Renal cortex interstitium (tissue), 11 donors: ENCODE measurements at regions not wholly inside any gene's neighbourhood (a gene's known extent, or its start where the extent isn't known, plus 50 kb on each side); places are given as distances from the start of the nearest gene placed in this dataset.
"Not testable (repeated sequence)": the region's sequence is repeated elsewhere in the genome, so short reads cannot be mapped to it uniquely, and the experiment has no call there.

ENCODE experiments used
- DNase-seq, 11 donors: peaks; one replicate each; pipeline ENCODE4 v3.0.0-alpha.2; 2013; ENCODE audit warnings: low read depth in 9 of 11, low spot score in 4 of 11; ENCODE audit errors: extremely low read depth in 1 of 11

DNA sequence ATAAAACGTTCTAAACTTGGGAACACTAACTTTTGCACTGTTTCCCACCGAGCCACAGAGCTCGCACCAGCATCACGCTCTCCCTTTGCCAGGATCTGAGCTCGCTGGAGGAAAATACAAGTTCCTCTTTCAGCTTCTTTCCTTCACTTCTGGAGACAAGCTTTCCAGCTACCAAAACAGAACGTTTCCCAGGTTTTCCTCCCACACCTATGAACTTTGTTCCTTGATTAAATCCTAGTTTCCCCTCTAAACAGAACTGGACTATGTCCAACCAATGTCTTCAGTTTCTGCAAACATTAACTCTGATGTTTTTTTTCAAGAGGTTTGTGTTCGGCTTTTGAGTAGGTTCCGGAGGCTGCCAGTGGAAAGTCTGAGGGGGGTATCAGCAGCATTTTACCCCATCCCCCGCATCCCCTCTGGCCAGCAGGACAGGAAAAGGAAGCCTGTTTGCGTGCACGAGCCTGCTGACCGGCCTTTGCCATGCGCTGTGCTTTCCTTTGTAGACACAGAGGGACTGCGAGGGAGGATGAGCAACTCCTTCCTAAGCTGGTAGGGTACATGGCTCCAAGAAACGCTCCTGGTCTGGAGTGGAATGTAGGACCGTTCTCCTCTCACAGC is 135.5 kb downstream of the LY86 start:
- DNase-seq = peak in 7 of 11 donors; percentile 46 to 84 (median 64)

DNA sequence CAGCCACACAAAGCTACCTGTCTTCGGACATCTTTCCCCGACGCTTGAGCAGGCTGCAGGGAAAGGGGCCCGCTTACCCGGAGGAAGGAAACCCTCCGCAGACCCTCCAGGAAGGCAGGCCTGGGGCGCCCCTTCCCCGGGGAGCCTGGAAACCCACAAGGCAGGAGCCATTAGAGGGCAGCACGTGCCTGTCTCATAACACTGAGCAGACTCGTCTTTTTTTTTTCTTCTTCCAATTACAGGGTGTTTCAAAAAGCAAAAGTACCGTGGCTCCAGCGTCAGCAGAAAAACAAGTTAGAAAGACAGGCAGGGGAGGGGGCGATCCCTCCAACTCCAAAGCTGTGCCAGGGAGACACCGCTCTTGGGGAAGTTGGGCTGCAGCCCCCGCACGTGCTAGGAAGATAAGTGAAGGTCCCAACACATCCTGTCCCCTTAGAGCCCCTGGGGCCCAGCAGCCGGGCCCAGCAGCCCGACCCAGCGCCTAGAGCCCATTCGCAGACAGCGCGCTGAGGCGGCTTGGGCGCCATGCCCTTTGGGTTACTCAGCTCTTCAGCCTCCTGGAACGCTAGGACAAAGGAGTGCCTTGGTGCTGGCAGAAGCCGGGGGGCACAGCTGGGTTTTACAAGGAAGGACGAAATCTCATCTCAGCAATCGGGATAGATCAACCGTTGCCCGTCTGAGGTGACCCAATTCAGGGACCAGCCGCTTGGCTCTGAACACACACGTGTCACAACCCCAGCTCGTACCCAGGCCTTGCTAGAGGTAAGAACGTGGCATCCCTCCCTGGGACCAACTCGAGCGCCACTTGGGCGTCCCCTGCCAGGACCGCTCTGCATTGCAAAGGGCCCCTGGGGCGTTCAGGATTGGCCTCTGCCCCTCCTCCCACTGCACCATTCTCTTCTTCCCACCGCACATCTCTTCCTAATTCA is 136.3 kb downstream of the LY86 start:
- peak; percentile 63 to 86 (median 77) for DNase-seq

DNA sequence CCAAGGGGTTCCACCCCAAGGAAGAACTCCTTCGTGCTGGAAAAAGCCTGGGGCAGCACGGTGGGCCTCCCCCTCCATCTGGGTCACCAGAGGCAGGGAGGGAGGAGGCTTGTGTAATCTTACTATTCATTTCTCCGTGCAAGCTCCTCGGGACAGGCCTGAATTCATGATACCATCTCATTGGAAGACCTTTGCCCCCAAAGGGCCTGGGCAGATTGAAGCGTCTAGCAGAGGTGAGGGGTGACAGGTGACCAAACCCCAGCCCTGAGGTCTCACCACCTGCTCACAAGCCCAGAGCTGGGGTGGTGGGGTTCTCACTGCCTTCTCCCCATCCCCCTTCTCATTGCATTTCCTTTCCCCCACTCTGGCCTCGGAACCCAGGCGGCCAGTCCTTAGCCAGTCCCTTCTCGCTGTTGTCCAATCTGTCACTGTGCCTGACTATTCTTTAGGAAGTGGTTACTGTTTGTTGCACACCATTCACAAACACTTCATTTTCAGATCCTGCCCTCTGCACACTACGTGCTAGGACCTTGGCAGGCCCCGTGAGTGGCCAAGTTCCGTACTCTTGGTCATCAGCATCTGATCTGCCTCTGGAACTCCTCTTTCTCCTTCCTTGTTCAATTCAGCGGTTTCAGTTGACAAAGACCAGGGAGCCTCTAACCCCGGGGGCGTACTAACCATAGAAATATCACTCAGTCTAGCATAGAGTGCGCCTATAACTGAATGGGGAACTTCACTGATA is 137.1 kb downstream of the LY86 start:
- no peak for DNase-seq

DNA sequence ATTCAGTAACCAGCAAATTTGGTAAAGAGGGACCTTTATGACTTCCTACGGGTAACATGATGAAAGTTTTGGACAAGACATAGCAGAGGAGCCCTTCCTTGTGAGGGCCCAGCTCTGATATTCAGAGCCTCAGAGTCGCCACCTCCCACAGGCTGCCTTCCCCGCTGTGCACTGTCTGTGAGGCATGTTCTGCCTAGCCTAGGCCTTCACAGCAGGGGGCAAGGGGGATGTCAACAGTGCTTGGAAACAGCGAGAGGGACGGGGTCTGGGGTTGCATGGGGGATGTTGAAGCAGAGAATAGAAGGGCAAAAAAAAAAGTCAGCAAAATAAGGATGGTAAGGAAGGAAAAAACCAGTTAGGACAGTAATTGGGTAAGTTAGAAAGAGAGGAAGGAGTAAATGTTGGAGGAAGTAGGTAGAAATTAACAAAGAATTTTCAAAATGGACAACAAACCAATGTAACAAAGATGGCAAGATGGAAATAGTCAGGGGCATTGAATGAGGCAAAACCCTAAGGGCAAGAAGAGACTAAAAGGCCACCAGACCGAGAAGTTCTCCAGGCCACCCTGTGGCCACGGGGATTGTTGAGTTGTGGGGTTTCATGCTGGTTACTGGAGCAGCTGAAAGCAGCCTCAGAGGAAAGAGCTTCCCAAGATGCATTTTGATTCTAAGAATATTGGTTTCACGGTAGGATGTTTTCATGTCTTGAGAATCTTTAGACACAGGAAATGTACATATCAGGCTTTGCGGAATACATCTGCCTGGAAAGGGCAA is 139.8 kb downstream of the LY86 start:
- no peak for DNase-seq

DNA sequence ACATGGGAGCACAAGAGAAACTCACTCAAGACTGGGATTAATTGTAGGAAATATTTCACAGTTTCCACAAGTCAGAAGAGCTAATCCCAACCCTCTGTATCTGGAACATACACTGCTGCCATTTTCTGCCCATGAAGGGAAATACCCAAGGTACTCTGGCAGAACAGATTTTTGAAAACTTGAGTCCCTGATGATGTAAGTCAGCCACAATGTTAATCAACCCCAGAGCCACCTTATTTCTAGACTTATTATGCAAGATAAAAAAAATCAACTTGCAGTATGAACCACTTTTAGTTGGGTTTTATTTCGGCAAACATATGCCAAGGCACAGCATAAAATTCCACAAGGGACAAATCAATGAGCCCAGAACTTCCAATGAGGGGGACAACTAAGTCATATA is 141.5 kb downstream of the LY86 start:
- DNase-seq = no peak

DNA sequence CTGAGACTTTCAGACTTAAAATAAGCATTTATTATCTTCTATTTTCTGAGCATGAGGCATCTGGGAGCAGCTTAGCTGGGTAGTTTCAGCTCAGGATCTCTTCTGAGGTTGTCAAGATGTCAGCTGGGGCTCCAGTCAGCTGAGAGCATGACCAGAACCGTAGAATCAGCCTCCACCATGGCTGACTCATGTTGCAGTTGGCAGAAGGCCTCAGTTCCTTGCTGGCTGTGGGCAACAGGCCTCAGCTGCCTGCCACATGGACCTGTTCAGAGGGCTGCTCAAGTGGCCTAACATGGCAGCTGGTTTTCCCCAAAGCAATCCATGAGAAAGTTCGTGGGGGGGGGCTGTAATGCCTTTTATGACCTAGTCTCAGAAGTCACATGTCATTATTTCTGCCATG is 142.3 kb downstream of the LY86 start:
- no peak for DNase-seq

DNA sequence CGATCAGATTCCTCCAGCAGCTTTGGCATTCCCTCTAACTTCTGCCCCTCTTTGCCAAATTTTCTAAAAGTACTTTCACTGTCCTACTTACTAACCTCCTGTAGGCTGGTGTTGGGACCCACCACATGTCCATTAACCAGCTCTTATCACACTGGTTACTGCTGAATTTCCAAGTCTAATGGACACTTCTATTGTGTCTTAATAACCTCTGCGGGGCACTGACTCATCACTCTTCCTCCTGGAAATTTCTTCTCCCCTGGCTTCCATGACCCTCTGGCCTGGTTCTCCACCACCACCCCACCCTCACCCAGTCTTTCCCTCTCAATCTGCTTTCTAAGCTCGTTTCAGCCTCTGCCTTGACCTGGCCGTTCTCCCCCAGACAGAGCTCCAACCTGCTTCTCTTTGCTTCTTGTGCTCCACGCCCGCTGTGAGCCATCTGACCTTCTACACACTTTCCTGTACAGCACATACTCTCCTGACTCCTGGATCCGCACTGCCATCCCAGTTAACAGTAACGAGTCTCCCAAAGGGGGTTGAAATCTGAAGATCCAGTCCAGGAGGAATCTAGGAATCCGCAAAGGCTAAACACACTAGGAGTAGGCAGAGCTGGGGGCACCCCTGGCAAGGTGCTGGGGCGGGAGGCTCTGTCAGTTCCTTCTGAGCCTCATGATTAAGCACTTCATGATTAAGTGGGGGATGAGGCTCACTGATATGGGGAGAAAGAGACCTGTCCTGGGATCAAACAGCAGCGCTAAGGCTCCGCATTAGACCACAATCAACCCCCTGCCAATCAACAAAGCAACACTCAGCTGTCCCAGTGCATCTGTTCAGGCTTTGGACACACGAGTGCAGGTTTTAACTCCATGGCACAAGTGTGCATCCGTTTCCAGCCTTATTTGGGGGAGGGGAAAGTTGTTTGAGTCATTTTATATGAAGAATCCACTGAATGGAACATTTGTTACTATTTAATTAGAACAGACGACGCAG is 146.3 kb downstream of the LY86 start:
- no peak for DNase-seq

DNA sequence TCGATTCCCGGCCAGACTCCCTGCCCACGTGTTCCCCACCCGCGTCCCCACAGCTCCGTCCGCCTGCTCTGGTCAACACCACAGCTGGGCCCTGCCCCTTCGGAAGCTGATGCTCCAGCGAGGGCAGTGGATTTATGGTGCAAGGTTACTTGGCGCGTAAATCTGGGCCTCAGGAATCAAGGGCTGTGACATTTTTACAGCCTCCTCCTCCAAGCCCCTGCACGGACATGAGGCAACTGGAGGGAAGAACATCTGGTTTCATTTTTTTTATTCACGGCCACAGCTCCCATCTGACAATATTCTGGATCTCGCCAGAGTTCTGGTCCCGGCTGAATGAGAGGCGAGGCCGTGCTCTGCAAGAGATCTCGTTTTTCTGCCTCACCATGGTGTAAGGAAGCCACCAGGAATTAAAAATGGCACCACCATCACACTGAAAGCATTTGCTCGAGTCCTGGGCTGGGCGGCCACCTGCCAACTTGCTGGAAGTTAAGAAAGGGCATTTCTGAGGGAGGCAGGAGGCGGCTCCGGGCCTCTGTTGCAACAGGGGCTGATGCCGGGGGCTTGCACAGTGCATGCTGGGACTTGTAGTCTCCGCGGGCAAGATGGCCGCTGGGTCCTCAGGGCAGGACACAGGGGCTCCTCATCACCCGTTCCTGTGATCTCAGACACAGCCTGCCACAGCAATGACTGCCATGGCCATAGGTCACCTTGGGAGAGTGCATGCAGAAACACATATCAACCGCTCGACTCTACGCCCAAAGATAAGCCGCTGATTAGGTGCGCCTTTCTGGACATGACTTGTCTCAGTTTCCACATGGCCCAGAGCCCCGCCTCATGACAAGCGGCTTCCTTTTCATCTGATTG is 148.5 kb downstream of the LY86 start:
- peak in 8 of 11 donors; percentile 73 to 86 (median 80) for DNase-seq

DNA sequence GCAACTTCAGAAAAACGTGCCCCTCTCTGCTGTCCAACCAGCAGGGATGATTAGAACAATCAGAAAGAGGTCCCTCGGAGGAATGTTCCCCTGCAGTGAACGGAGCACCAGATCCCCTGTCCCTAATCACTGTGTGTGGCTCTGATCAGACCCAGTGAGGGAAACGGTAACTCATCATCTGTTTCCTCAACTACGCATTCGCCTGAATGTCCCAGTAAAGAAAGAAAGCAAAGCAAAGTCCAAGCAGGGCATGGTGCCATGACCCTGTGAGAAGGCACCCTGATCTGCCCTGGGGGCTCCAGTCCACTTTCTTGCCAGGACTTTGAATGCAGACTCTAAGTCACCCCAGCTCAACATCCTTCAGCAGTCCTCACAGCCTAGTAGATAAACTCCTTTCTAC is 149.2 kb downstream of the LY86 start:
- DNase-seq = no peak

DNA sequence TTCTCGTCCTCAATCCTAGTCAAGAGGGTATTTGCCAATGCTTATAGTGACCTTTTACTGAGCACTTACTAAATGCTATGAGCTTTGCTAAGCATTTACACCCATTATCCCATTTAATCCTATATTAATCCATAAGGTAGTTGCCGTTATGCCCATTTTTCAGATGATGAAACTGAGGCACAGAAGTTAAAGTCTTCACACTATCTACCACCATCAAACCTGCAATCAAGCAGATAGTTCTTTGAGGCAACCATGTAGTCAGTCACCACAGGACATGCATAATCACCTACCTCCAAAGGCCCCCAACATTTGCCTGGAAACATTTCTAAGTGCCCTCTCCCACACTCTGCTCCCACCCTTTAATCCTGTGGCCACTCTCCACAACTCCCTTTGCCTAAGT is 149.6 kb downstream of the LY86 start:
- no peak for DNase-seq

DNA sequence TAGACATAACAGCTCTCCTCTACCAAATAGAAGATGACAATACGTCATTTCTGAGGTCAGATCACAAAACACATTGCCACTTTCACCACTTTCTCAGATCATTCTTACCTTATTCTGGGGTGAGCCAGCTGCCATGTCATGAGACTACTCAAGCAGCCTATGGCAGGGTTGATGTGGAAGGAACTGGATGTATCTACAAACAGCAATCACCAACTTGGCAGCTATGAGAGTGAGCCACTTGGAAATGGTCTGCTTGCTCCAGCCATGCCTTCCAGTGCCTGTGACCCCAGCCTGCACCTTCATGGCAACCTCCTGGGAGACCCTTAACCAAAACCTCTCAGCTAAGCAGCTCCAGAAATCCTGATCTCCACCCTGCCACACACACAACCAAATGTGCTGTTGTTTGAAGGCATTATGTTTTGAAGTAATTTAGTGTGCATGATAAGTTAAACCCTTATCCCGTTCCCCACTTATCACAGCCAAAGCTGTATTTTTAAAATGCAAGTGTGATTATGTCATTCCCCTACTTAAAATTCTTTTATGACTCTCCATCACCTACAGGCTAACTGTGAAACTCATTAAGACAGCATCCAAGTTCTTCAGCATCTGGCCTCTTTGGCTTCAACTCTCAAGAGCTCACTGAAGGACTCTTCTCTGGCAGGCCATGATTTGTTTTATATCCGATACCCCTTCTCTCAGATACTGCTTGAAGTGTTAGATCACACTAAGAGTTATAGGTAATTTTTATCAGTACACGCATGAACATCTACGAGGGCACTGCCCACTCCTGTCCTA is 150.6 kb downstream of the LY86 start:
- no peak for DNase-seq

DNA sequence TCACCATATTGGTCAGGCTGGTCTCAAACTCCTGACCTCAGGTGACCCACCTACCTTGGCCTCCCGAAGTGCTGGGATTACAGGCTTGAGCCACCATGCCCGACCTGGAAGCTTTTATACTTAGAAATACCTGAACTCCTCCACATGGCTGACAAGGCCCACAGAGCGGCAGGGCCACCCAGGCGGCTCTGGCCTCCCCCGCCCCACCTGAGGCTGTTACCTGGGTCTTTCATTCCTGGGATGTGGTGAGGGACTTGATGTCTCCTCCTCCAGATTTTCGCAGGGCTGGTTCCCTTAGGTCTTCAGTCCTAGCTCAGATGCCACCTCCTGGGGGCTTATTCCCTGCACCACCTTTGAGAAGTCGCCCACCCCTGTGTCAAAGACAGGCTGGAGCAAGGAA is 152.1 kb downstream of the LY86 start:
- no peak for DNase-seq

DNA sequence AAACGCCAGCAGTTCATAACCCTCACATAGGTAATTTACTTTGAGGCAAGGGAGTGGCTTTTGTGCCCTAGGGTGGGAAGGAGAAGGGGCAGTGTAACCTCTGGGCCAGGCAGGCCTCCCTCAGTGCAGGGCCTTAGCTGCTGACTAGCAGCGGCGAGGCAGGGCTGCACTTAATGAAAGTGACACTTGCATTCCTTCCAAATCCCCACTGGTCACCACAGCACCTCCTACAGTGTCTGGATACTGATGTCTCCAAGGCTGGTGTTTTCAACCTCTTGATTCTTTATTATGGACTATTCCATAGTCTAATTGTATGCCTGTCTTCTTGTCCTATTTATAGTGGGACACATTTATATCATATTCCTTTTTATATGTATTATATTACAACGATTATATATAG is 152.7 kb downstream of the LY86 start:
- no peak for DNase-seq

DNA sequence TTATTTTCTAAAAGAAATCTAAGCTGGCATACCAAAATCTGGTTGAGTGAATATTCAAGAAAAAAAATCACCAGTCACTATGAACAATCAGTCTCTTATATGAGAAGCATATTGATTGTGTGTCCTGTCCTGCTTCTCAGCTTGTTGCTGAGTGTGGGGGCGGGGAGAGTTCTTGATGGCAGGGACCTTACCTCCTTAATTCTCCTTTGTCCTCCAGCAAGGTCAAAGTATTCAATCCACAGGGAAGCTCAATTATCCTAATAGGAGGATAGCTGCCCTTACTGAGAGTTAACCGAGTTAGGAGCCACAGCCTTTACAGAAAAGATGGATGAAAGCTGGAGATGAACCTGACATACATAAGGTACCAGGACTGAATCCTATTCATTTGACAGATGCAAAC is 154.0 kb downstream of the LY86 start:
- no peak for DNase-seq

DNA sequence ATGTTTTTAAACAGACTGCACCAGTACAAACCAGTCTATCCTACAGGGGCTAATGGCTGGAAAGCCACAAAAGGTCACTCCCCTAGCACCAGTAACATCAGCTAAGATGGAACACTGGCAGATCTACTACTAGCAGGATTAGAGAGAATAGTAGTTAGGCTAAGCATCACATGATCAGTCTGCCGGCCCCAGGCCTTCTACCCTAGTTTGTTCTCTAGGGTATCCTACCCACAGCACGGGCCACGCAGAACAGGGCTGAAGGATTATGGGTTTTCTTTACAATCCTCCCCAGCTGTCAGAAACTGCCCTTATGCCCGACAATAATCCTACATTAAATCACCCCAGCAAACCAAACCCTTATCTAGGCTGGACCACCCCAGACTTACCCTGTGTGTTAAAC is 156.0 kb downstream of the LY86 start:
- no peak for DNase-seq

DNA sequence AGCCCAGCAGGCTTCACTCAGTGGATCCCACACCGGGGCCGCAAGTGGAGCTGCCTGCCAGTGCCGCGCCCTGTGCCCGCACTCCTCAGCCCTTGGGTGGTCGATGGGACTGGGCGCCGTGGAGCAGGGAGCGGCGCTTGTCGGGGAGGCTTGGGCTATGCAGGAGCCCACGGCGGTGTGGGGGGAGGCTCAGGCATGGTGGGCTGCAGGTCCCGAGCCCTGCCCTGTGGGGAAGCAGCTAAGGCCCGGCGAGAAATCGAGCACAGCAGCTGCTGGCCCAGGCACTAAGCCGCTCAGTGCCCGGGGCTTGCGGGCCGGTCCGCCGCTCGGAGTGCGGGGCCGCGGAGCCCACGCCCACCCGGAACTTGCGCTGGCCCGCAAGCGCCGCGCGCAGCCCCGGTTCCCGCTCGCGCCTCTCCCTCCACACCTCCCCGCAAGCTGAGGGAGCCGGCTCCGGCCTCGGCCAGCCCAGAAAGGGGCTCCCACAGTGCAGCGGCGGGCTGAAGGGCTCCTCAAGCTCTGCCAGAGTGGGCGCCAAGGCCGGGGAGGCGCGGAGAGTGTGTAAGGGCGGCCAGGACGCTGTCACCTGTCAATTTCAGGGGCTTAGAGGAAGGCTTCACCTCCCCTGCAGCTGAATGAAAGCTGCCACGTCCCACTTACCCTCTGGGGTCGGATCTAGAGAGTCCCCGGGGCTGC is 157.3 kb downstream of the LY86 start:
- not testable (repeated sequence) for DNase-seq
